ENCODE measurements at regions not wholly inside any gene's neighbourhood (a gene's known extent, or its start where the extent isn't known, plus 50 kb on each side); places are given as distances from the start of the nearest gene placed in this dataset.

GRCh38 chr16:54418903-54419302, 132.3 kb upstream of the IRX3 start:
- H3K4me3 ChIP-seq = no peak overlapping the region
- no peak for DNase-seq (ENCODE audit: low spot score)
- H3K27ac ChIP-seq = no peak overlapping the region
- TF ChIP-seq CTCF (IDR thresholded peaks at IDR 0.05) = no peak

- no peak for DNase-seq (ENCODE audit: low spot score)
Observed at GRCh38 chr16:54417384-54417783, 130.8 kb upstream of the IRX3 start.

GRCh38 chr16:54414671-54415070, 128.1 kb upstream of the IRX3 start:
- no peak for DNase-seq (ENCODE audit: low spot score)
- no peak for TF ChIP-seq CTCF (IDR thresholded peaks at IDR 0.05)
- Histone ChIP-seq H3K27ac (no peak overlapping the region), H3K4me3 (no peak overlapping the region)

More at GRCh38 chr16:54417384-54417783, 130.8 kb upstream of the IRX3 start:
- H3K4me3 ChIP-seq = no peak overlapping the region
- no peak overlapping the region for H3K27ac ChIP-seq
- TF ChIP-seq CTCF (IDR thresholded peaks at IDR 0.05) = no peak

GRCh38 chr16:54412777-54413455, 126.3 kb upstream of the IRX3 start:
- no peak for TF ChIP-seq CTCF (IDR thresholded peaks at IDR 0.05)
- no peak for DNase-seq (ENCODE audit: low spot score)
- no peak overlapping the region for H3K27ac ChIP-seq
- no peak overlapping the region for H3K4me3 ChIP-seq

GRCh38 chr16:54412037-54412436, 125.5 kb upstream of the IRX3 start:
- H3K27ac ChIP-seq = no peak overlapping the region
- no peak for TF ChIP-seq CTCF (IDR thresholded peaks at IDR 0.05)
- peak overlapping the region; percentile 7 for H3K4me3 ChIP-seq
- no peak for DNase-seq (ENCODE audit: low spot score)

- H3K4me3 ChIP-seq = peak overlapping the region; percentile 7
- TF ChIP-seq CTCF (IDR thresholded peaks at IDR 0.05) = no peak
- DNase-seq (ENCODE audit: low spot score) = no peak
- H3K27ac ChIP-seq = no peak overlapping the region
Observed at GRCh38 chr16:54411544-54411943, 125.0 kb upstream of the IRX3 start.

GRCh38 chr16:54409982-54410381, 123.4 kb upstream of the IRX3 start:
- TF ChIP-seq CTCF (IDR thresholded peaks at IDR 0.05) = no peak
- Histone ChIP-seq H3K4me3 (no peak overlapping the region), H3K27ac (no peak overlapping the region)
- no peak for DNase-seq (ENCODE audit: low spot score)

All from coronary artery (tissue), 2 donors.